Forelimb muscle (tissue), 1 donor: ENCODE measurements at regions not wholly inside any gene's neighbourhood (a gene's known extent, or its start where the extent isn't known, plus 50 kb on each side); places are given as distances from the start of the nearest gene placed in this dataset.

Experiments
- DNase-seq: peaks from one replicate; pipeline ENCODE4 v3.0.0-alpha.2; 2013; ENCODE audit warnings: low read depth

DNA sequence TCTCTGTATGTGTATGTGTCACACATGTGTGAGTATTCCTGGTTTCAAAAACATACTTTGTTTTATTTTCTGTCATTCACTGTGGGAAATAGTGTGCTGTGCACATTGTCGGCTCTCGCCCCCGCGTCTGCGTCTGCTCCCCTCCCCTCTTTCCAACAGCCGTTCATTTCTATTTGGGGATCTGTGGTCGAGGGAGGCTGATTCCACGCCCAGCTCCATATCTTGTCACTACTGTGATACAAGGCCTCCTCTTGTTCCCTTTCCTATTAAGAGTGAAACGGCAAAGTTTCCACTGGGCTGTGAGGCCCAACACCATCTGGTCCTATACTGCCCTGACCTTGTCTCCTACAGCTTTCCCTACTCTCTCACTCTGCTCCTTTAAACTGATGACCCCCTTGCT is 172.5 kb upstream of the LRIG1 start:
- DNase-seq: no peak

DNA sequence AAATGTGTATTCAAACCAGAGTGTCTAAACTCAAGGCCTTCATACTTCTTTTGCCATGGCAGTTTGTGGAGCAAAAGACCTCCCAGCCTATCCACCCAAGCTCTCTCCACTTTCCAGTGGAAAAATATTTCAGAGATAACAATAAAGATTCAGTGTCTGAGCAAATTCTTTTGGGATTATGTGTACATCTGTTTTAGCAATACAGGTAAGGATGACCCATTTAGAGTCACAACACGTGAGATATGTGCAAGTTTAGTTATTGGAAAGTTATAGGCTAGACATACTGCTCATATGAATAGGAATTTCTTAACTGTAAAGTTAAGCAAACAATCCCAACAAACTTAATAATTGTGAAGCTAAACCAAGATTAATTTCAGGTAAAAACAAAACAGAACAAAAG is 174.5 kb upstream of the LRIG1 start:
- no peak for DNase-seq

DNA sequence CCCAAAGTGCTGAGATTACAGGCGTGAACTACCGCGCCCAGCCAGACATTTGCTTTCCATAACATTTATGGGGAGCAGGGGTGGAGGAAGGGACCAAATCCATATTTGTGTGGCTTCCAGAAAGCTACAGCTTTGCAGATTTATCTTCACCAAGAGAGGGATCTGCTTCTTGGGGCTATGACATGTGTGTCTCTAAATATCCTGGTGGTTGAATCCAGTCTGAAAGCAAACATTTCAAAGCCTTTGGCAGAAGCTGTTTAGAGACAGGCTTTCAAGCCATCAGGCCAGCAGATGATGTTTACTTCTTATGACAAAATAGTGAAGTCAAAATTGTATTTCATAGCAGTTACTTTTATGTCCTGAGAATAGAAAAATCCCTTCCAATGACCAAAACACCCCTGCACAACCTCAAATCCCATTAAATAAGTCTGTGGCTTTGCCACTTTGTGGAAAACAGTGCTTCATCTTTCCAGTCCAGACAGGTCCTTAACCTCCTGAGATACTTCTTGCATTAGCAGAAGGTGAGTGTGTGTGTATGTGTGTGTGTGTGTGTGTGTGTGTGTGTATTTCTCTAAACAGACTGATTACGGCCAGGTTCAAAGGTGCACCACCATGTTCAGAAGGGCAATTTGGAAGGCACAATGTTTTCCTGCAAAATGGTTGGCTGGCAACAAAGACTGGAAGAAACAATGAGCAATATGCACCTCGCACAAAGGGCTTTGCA is 191.4 kb upstream of the LRIG1 start:
- DNase-seq: no peak

DNA sequence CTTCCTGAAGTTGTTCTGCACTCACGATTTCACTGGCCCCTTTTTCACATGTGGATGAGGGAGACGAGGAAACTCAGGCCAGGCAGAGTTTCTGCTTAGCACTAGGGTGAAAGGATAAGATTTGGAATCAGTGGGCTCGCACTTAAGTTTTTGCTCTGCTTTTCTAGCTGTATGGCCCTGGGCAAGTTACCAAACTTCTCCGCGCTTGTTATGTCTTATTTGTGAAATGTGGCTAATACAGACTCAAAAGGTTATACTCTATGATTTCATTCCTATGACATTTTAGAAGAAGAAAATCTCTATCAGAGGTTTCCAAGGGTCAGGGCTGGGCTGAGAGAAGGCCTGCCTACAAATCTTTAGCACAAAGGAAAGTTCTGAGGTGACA is 191.9 kb upstream of the LRIG1 start:
- no peak for DNase-seq

DNA sequence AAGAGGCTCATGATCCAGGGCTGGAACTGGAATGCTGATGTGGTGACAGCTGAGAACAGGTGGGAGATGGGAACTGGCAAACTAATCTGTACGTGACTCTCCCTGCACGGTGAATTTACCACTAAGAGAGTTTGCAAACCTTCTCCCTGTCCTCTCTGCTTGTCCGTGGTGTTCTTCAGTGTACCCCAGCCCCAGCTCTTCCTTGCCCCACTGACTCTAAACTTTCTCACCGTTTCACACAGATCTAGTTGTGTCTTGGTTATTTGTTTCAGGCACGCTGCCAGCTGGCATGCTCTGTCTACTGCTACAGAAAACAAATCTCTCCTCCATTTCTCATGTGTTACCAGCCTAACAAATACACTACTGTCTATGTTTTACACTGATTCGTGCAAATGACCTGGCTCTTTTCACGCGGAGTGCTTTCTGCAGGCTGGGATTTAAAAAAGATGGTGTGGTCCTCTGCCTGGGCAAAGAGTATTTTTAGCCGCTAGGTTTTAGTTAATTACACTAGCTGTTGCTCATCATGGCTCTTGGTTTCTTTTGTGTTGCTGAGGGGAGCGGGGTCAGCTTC is 192.7 kb upstream of the LRIG1 start:
- no peak for DNase-seq

DNA sequence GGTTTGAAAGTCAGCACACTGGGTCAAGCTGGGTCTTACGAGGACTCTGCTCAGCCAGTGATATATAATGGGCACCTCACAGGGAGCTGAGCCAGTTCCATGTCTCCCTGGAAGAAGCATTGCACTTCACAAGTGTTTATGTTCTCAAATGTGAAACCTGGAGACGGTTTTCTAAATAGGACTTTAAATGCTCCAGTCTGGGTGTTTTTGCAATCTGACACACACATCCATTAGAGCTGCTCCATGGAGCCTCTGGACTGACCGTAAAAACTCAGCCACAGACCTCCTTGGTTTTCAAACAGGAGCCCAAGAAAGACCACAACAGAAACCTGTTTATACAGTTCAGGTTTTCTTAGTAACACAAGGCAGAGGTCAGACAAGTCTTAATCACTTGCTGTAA is 201.3 kb upstream of the LRIG1 start:
- no peak for DNase-seq

DNA sequence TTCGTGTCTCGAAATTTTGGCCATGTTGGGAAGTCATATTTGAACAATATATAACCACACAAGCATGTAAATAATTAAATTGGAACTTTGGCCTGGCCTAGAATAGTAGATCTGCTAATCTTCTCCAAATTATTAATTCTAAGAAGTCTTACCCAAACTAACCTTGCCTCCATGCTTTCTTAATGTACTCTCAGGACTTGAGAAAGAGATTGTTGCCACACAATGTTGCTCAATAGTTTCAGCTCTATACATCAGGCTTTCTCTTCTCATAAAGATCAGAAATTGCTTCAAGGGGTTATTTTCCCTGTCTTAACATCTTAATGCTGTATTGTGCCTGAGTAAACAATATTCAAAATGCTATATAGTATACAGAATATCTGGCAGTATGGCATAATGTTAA is 202.7 kb upstream of the LRIG1 start:
- no peak for DNase-seq

DNA sequence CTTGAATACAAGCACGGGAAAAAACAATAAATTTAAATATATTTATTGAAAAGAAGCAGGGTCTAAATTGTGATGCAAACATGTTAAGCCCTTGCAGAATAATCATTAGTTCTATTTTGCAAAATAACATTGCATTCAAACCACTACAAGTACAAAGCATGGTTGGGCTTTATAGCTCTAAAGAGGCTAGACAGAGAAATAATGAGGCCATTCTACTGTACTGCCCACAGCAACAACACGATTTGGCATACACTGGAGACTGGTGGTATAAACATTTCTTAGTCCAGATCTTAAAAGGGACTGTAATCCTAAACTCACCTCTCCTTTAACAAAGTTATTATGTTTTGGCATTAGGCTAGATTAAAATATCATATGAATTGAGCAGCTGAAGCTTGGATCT is 204.3 kb upstream of the LRIG1 start:
- no peak for DNase-seq

DNA sequence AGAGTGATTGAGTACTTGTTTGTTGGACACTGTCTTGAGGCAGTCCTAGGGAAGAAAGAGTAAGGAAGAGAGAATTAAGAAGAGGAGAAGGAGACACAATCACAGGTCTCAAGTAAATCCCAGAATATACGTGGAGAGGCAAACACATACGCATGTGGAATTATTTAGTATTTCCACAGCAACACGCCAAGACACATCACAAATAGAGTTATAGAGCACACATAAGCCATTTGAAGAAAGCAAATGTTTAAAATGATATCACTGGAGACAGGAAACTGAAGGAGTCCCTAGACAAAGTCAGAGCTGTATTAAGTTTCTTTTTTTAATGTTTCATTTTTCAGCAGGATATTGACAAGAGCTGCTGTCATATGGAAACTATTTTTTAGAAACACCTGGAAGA is 206.1 kb upstream of the LRIG1 start:
- DNase-seq: peak; percentile 64

DNA sequence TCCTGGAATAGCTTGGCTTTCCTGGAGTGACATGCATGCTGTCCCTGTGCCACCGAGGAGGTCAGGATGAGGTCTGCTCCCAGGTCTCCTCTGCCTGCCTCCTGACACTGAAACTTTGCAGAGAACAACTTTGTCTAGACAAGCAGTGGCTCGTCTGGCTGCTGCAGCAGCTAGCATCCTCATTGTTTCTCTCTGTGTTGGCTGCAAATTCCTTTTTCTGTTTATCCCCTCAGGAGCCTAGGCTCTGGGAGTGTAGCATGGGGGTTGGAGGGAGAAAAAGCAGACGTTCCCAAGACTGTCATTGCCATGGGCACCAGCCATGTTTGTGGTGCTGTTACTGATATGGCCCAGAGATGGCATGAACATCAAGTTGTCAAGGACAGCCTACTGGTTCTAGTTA is 208.7 kb upstream of the LRIG1 start:
- no peak for DNase-seq

DNA sequence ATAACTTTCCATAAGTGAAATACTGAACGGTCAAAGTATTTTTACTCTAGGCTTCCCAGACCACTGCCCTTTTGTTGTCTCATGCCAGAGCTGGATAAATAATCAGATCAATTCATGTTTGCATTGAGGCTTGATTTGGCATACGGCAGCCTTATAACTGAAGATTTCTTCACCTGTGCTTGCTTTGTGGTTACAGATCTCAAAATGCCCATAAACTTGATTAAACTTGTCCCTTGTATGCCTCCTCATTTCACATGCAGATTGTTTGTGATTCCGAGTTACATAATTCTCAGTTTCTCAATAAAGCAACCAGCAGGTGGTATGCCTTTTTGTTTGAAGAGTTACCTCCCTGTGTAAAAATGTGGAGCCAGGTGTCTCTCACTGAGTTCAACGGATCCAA is 211.4 kb upstream of the LRIG1 start:
- DNase-seq: no peak

DNA sequence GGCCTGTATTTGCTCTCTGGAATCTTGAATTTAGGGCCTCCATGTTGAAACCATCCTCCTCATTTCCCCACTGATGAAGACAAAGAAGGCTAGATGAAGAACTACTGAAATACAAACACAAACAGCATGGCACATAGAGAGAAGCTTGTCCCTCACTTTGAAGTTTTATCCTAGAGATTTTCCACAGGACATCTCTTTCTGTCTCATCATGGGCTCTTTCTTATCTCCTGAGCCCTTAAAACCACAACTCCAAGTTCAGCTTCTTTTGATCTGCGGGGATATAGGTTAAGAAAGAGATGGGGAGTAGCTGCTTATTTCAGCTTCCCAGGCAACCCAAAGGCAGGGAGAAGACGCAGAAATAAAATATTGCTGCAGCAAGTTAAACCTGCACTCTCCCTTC is 213.1 kb upstream of the LRIG1 start:
- DNase-seq: no peak

DNA sequence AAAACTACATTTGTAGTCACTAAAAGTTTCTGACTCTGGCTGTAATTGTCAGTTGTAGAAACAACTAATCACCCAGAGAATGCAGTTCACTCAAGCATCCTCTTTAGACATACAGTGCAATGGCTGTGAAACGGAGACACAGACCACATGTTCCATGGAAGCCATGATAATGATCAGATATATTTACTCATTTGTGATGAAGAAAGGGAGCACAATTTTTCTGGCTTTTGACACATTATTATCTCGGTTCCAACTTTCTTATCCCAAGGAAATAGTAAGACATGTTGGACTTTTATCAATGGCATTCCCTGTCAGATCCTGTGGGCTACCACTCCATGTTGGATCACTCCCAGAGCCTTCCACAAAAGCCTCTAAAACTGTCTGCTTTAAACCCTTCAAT is 215.0 kb upstream of the LRIG1 start:
- no peak for DNase-seq

DNA sequence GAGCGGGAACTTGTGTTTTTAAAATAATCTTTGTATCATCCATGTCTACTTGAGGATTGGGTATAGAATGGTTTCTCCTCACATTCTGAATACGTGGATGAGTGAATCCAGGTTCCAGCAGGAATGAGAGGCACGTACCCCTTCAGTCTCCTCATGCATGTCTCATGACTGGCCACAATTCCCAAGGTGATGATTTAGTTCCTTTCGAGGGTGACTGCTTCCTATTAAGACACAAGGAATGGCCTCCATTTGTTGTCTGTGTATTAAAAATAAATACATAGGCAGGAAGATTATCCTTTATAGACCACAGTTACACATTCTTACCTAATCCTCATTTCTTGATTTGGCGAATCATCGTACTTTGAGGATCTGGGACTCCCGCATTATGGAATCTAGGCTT is 217.0 kb upstream of the LRIG1 start:
- DNase-seq: no peak

DNA sequence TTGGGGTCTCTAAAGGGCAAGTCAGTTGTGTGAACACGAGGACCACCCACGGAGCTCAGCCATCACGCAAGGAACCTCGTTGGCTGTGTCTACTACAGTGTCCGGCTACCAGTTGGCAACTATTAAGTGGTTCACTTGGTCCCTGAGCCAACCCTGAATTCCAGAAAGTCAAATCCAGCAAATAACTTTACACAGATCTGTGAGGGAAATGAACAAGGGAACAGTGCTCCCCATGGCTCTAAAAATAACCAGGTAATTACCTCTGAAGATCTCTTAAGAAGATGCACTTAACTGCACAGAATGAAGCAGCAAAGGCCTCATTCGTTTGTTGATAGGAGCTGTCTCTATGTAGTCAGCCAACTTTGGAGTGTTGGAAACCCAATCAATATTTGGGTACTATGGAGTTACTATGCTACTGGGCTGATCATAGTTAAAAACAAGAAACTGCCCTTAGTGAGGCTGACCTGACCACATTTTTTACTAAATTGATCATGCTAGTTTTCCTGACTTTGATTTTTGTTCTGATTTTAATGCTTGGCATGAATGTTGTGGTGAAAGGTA is 219.1 kb upstream of the LRIG1 start:
- DNase-seq: no peak

DNA sequence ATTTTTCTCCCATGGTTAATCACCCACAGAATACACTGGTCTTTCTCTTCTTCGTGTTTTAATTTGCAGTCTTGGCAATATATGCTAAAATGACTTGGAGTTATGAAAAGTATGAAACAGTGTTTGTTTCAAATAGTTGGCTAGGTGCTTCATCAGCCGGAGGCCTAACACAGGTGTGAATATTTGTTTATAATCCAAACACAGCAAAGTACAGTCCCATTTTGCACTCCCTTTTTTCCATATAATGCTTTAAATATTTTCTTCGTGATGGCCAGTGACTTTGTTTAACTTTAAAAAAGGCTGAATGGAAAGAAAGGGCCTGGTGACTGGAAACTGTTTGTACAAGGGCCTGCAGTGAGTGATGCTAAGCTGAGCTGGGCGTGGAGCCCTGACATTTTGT is 219.7 kb upstream of the LRIG1 start:
- DNase-seq: no peak

DNA sequence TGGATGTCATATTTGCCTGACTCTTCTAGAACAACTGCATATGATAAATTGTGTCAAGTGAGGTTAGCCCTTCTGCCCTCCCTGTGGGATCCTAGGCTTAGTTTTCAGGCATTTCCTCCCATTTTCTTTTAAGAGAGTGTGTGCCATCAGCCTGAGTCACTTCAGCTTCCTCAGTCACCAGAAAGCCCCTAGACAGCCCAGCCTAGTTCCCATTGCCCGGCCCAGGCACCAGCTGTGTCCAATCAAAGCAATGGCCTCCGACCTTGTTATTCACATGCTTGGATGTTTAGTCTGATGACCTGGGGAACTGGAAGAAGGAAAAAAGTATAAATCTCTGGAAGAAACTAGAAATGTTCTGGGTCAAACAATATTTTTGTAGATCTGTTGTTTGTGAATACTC is 221.9 kb upstream of the LRIG1 start:
- no peak for DNase-seq

DNA sequence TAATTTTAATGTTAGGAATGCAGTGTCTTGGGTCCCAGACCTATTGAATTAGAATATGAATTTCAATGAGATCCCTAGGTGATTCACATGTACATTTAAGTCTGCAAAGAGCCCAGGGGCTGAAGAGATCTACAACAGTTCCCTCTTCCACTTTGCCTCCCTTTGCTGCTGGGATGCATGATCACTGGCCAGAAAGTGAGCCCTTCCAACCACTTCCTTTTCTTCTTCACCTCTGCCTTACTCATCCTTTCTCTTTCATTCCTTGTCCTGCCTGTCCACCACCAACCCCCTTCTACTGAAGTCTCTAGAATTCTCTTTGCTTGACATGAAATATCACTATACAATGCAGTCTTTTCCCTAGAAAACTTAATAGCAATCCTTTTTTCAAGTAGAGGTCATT is 222.4 kb upstream of the LRIG1 start:
- DNase-seq: no peak

DNA sequence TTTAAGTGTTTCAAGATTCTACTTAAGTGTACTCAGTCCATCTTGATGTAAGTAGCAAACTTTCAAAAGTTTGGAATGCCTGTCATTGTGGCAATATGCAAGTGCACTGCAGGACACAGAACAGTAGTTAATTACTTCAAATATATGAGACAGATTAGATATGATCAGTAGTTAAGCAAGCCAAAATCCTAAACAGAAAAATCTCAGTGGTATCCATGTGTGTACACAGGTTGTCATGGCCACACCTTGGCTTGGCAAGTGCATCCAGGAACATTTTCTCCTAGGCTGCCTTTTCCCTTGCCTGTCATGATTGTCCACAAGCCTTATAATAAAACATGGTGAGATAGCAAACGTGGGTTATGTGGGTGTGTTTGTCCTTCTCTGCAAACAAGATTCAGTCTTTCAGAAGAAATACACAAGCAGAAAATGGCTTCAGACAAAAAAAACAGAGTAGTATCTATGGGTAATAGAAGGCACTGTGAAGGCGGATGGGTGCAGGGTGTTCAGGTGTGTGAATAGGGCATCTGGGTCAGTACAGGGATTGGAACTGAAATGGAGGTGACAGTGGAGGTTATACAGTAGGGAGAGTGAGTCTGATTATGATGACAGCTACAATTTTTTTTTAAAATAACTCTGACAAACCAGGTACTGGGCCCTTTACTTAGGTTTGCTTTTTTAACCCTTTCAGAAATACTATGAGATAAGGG is 229.0 kb upstream of the LRIG1 start:
- DNase-seq: no peak

DNA sequence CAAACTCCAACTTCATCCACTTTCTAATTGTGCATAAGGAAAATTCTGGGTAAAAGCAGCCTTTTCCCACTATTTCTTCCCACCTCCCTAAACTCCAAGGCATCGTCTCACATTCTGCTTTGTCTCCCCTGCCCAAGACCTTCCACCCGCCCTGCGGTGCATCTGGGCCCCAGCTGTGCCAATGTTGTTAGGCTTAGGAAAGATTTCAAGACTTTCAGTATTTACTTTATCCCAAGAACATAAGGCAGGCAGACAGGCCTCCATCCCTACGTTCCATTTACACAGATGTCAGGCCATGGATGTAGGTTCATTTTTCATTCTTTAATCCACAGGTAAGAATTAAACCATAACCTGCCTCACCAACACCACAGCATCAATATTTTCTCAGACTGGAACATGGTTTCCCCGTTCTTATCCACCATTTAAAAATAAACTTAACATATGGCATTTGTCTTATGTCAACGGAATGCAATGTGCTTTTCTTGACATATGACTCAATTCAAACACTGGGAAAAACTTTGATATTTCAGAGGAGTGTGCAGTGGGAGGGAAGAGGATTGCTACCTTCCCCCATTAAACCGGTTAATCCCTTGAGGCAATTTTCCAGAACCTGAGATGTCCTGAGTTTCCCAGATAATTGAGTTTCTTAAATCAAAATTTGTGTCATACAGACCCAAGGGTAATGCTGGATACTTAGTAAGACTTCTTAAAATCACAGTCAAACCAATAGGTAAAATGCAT is 238.0 kb upstream of the LRIG1 start:
- DNase-seq: no peak

DNA sequence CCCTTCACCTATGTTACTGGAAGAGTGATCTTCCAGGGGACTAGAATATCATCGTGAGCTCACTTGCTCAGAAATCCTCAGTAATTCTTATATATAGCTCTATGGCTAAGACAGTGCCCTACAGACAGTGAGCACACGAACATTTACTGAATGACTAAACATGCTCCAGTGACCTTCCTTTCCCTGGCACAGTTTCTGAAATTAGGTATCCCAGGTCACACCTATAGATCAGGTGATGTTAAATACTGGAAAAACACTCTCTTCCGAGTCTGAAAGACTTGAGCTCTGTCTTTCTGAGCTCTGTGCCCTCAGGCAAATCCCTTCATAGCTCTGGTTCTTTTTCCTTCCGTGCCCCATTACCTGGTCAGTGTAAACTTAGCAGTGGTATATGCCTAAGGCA is 239.4 kb upstream of the LRIG1 start:
- no peak for DNase-seq

DNA sequence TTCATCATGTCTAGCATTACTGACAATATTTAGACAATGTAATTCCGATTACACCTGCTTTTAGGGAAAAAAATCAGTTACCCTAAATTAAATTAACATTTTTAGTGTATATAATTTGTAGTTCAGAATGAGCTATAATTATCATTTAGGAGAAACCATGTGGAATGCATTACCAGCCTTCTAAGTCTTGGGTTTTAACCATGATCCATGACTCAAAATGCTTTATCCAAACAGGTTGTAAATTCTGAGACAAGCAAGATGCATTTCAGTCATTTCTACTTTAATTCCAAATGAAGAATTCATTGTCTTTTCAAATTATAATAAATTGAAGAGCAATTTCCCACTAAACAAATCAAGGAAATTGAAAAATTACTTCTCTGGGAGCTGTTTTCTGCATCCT is 243.7 kb upstream of the LRIG1 start:
- no peak for DNase-seq
